RWPE1 (cell line): ENCODE measurements at regions not wholly inside any gene's neighbourhood (a gene's known extent, or its start where the extent isn't known, plus 50 kb on each side); places are given as distances from the start of the nearest gene placed in this dataset.

ENCODE experiments used
- CTCF ChIA-PET: fragments of 350-600 bp; sonication (Branson Sonifier 250); formaldehyde crosslinking; extraction: SDS; loops from one replicate; lab custom pipeline; 2021; lab: Yijun Ruan, JAX
- POLR2A ChIA-PET: fragments of 400-600 bp; formaldehyde crosslinking; extraction: SDS; loops from one replicate; lab custom pipeline; 2020; ENCODE audit warnings: antibody characterized with exemption; ENCODE audit not compliant: low non-redundant PET; lab: Yijun Ruan, JAX
- DNase-seq: peaks from one replicate; pipeline ENCODE4 v3.0.0; 2012; ENCODE audit warnings: low spot score
- H3K27ac ChIP-seq: fragments of 450-650 bp; 2 replicates; pipeline ENCODE4 v1.5.1; 2017
- CTCF ChIP-seq: fragments of 450-650 bp; conservative IDR thresholded peaks from 2 replicates; pipeline ENCODE4 v1.5.1; 2017; ENCODE audit warnings: low read depth, mild to moderate bottlenecking

GRCh38 chr14:104366931-104367865 is 212.4 kb upstream of the C14orf180 start:
- no peak overlapping the region for H3K27ac ChIP-seq
- ChIA-PET POLR2A (no interaction called here), CTCF (interaction anchor here (0.7 to 0.9 kb wide), 2 partner anchors 191 to 199 kb away, joined by 3 to 11 read pairs; no protein-coding TSS in a partner anchor)
- no peak for DNase-seq
- TF ChIP-seq CTCF = no peak

DNA sequence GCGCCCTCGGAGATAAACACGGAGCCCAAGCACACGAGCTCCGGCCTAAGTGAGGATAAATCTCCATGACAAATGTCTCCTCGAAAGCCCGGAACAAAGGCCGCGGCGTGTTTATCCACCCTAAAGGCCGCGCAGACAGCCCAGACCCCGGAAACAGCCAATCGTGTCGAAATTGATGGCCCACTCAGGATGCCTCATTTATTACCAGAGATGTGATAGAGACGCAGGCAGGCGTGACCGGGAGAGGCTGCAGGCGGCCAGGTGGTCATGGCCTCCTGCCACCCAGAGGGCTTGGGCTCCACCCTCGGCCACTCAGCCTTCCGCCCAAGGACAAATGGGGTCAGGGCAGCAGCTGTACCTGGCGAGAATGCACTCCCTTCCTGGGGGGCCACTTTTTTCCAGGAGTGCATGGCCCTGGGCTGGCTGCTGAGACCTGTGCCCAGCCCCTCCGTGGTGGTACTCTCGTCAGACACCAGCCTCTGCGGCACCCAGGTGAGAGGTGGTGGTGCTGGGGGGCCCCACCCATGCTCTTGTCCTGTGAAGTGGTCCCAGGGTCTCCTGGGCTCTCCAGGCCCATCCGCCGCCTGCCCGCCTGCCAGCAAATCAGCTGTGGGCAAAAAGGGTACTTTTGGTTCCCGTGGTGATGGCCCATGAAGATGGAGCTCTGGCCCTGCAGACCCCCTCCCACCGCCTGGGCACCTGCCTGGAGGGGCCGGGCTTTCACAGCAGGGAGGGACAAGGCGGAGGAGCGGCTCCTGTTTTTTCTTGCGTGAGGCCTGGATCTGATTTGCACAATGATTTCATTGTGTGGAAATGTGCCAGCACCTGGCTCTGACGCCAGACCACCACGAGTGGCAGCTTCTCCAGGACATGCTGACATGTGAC is 211.5 kb upstream of the C14orf180 start:
- no peak for TF ChIP-seq CTCF
- POLR2A ChIA-PET = no interaction called here
- CTCF ChIA-PET = interaction anchor here (0.6 kb wide), 1 partner anchor 230 kb away, joined by 3 read pairs; no protein-coding TSS in a partner anchor
- no peak overlapping the region for H3K27ac ChIP-seq
- no peak for DNase-seq

- ChIA-PET POLR2A (no interaction called here), CTCF (interaction anchor here (0.6 kb wide), 1 partner anchor 231 kb away, joined by 3 read pairs; no protein-coding TSS in a partner anchor)
- H3K27ac ChIP-seq = no peak overlapping the region
- no peak for TF ChIP-seq CTCF
- no peak for DNase-seq
Measured at GRCh38 chr14:104368751-104369100, 210.8 kb upstream of the C14orf180 start.

- TF ChIP-seq CTCF = no peak
- CTCF ChIA-PET = no interaction called here
- POLR2A ChIA-PET = no interaction called here
- H3K27ac ChIP-seq = no peak overlapping the region
- DNase-seq = no peak
Measured at GRCh38 chr14:104369208-104369607, 210.4 kb upstream of the C14orf180 start.

DNA sequence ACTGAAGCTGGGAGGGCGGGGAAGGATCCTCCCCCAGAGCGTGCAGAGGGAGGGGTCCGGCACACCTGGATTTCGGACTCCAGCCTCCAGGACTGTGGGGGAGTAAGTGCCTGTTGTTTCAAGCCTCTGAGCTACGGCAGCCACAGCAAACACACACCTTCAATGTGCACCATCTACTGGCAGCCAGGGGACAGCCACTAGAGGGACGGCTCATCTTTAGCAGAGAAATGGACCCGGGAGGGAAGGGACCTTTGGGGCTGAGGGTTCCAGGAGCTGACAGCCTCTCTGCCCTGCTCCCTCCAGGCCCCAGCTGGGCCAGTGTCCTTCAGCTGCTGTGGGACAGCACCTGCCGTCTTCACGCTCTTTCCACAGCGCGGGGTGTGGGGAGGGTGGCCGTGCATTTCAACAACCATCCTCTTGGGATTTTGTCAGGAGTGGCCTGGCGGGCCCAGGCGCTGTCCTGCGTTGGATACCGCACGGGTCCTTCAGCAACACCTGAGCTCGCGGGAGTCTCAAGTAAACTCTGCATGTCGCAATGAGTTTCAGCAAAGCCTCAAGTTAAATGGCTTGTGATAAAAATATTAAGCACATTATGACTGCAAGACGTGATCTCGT is 209.2 kb upstream of the C14orf180 start:
- CTCF ChIA-PET = interaction anchor here (0.6 to 1.0 kb wide), 7 partner anchors 10 to 245 kb away, joined by 3 to 8 read pairs (median 3); no protein-coding TSS in a partner anchor
- DNase-seq = peak; percentile 23
- POLR2A ChIA-PET = no interaction called here
- no peak overlapping the region for H3K27ac ChIP-seq
- no peak for TF ChIP-seq CTCF

- no peak for TF ChIP-seq CTCF
- POLR2A ChIA-PET = no interaction called here
- CTCF ChIA-PET = no interaction called here
- H3K27ac ChIP-seq = no peak overlapping the region
- DNase-seq = no peak
Measured at GRCh38 chr14:104371031-104371430, 208.5 kb upstream of the C14orf180 start.
